Gastroesophageal sphincter (tissue), 4 donors: ENCODE measurements at regions not wholly inside any gene's neighbourhood (a gene's known extent, or its start where the extent isn't known, plus 50 kb on each side); places are given as distances from the start of the nearest gene placed in this dataset.

Source experiments
- ATAC-seq: fragments of 150-250 bp; one replicate; pipeline ENCODE4 v1.9.1; 2016; ENCODE audit warnings: mild to moderate bottlenecking, moderate library complexity
- H3K27ac ChIP-seq, 4 donors: fragments of 200-600 bp; sonication (generic) in 3 of 4; 1 replicate in 3 of 4; 2 replicates in 1 of 4; pipeline ENCODE4 v1.5.1; 2016 to 2019
- H3K27me3 ChIP-seq: fragments of 200-600 bp; sonication (generic); one replicate; pipeline ENCODE4 v1.5.1; 2019
- H3K36me3 ChIP-seq, 2 donors: fragments of 200-600 bp; sonication (generic); one replicate each; pipeline ENCODE4 v1.5.1; 2019; ENCODE audit warnings: control low read depth in 1 of 2
- H3K4me1 ChIP-seq, 3 donors: fragments of 200-600 bp; sonication (generic); 1 replicate in 2 of 3; 2 replicates in 1 of 3; pipeline ENCODE4 v1.5.1; 2016 to 2019; ENCODE audit warnings: control low read depth in 2 of 3
- H3K4me3 ChIP-seq, 2 donors: fragments of 200-600 bp; sonication (generic); one replicate each; pipeline ENCODE4 v1.5.1; 2019; ENCODE audit warnings: mild to moderate bottlenecking in 1 of 2, moderate library complexity in 1 of 2
- H3K9me3 ChIP-seq, 3 donors: fragments of 200-600 bp; sonication (generic); one replicate each; pipeline ENCODE4 v1.5.1; 2017 to 2019; ENCODE audit warnings: control low read depth in 2 of 3
- EP300 ChIP-seq: sonication (generic); formaldehyde crosslinking; IDR thresholded peaks from one replicate; pipeline ENCODE4 v1.6.1; 2017; ENCODE audit warnings: antibody characterized with exemption, mild to moderate bottlenecking
- POLR2A ChIP-seq, 2 donors: fragments of 450-650 bp; IDR thresholded peaks; one replicate each; pipeline ENCODE4 v1.6.1; 2017; ENCODE audit warnings: antibody characterized with exemption in 2 of 2, mild to moderate bottlenecking in 2 of 2, moderate library complexity in 1 of 2
- POLR2AphosphoS5 ChIP-seq: sonication (generic); formaldehyde crosslinking; IDR thresholded peaks from one replicate; pipeline ENCODE4 v1.6.1; 2017; ENCODE audit warnings: antibody characterized with exemption
- WGBS, 2 donors: methylation state at CpG; one replicate each; pipeline ENCODE4 v1.1.5; 2018; ENCODE audit warnings: low coverage in 1 of 2; 5-methylcytosine and 5-hydroxymethylcytosine counted together
- TF ChIP-seq, protein P1 (sequence below), 4 experiments: fragments of 200-600 bp in 2 of 4; fragments of 450-650 bp in 2 of 4; sonication (generic) in 1 of 4; IDR thresholded peaks; one replicate each; pipeline ENCODE4 v1.5.1; 2017 to 2019; ENCODE audit warnings: antibody characterized with exemption in 4 of 4, mild to moderate bottlenecking in 2 of 4, moderate library complexity in 2 of 4

DNA sequence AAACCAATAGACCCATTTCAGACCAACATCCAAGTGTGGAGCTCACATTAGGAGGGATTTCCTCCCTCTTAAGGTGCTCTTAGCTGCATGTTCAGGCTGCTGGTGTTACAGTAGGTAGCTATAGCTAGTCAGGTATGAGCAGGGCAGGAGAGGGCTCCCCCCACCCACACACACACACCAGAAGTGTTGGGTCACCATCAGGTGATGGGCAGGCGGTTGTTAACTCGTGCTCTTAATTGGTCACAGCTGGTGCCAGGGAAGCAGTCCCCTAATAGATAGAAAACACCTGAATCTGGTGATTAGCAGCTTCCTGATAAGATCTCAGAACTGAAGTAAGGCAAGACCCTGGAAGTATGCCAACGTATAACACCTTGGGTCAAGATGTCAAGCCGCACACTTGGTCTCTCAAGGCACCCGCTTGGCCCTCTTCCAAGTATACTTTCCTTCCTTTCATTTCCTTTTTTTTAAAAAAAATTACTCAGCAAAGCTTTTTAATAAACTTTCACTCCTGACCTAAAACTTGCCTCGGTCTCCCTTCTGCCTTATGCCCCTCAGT lies 532.4 kb downstream of the DNAH5 start:
- TF ChIP-seq POLR2AphosphoS5 (no peak), EP300 (no peak), POLR2A (IDR thresholded peaks at IDR 0.05) (no peak)
- TF ChIP-seq, protein P1, sequence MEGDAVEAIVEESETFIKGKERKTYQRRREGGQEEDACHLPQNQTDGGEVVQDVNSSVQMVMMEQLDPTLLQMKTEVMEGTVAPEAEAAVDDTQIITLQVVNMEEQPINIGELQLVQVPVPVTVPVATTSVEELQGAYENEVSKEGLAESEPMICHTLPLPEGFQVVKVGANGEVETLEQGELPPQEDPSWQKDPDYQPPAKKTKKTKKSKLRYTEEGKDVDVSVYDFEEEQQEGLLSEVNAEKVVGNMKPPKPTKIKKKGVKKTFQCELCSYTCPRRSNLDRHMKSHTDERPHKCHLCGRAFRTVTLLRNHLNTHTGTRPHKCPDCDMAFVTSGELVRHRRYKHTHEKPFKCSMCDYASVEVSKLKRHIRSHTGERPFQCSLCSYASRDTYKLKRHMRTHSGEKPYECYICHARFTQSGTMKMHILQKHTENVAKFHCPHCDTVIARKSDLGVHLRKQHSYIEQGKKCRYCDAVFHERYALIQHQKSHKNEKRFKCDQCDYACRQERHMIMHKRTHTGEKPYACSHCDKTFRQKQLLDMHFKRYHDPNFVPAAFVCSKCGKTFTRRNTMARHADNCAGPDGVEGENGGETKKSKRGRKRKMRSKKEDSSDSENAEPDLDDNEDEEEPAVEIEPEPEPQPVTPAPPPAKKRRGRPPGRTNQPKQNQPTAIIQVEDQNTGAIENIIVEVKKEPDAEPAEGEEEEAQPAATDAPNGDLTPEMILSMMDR (IDR thresholded peaks at IDR 0.05) = no peak
- Histone ChIP-seq H3K9me3 (no peaks in the 10 kb centered on the region), H3K27me3 (no peaks in the 10 kb centered on the region), H3K4me1 (no peaks in the 10 kb centered on the region), H3K4me3 (no peak overlapping the region), H3K27ac (no peak overlapping the region), H3K36me3 (no peaks in the 10 kb centered on the region)
- WGBS, 2 donors = 63 to 71% methylated on average over 4 to 5 of the region's 6 CpGs
- no peak for ATAC-seq

DNA sequence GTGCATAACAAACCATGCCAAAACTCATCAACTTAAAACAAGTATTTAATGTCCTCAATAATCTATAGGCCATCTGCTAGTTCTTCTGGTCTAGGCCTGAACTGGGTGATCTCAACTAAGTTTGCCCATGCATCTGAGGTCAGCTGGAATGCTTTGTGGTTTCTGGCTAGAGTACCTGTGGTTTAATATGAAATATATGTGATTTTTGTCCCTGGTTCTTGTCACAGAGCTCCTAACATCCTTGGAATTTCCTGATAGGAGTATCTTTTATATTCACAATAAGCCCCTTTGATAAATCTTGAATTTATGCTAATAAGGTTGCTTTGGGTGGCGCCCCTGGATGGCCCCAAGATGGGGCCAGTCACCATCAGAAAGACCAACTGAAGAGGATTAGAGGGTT lies 535.9 kb downstream of the DNAH5 start:
- WGBS, 2 donors = no CpG with 5 or more reads among the region's 1 CpG
- ATAC-seq = no peak
- TF ChIP-seq, protein P1 (IDR thresholded peaks at IDR 0.05) = no peak
- TF ChIP-seq EP300 = no peak
- no peak for TF ChIP-seq POLR2AphosphoS5
- no peak for TF ChIP-seq POLR2A (IDR thresholded peaks at IDR 0.05)

DNA sequence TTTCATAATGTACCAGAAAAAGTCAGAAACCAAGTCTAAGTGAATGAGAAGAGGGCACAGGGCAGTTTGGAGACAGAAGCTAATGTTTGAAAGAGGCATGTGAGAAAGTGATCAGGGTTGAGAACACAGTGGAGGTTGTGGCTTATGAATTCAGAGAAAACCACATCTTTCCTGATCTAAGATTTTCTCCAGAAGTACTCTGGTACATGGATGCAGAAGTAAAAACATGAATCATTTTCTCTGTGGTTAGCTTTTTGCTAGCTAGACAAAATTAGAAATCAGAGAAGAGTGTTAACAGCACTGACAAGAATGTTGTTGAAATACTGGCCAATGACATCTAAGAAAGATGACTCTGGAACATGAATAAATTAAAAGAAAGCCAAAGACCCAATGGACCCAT lies 541.1 kb downstream of the DNAH5 start:
- Histone ChIP-seq H3K9me3 (no peaks in the 10 kb centered on the region), H3K27ac (no peak overlapping the region), H3K36me3 (no peaks in the 10 kb centered on the region), H3K27me3 (no peaks in the 10 kb centered on the region), H3K4me3 (no peak overlapping the region), H3K4me1 (no peaks in the 10 kb centered on the region)
- TF ChIP-seq, protein P1 (IDR thresholded peaks at IDR 0.05) = no peak
- TF ChIP-seq EP300 = no peak
- no peak for TF ChIP-seq POLR2A (IDR thresholded peaks at IDR 0.05)
- TF ChIP-seq POLR2AphosphoS5 = no peak
- ATAC-seq = no peak

More for the DNA sequence above, 535.9 kb downstream of the DNAH5 start:
- Histone ChIP-seq H3K36me3 (no peaks in the 10 kb centered on the region), H3K27me3 (no peaks in the 10 kb centered on the region), H3K9me3 (no peaks in the 10 kb centered on the region), H3K4me3 (no peak overlapping the region), H3K27ac (no peak overlapping the region), H3K4me1 (no peaks in the 10 kb centered on the region)

- WGBS, 2 donors = 67 to 72% methylated on average over 5 of the region's 5 CpGs
- TF ChIP-seq EP300 = no peak
- no peak for TF ChIP-seq POLR2A (IDR thresholded peaks at IDR 0.05)
- TF ChIP-seq POLR2AphosphoS5 = no peak
- no peaks in the 10 kb centered on the region for H3K36me3 ChIP-seq
These were observed 559.4 kb downstream of the DNAH5 start for GRCh38 chr5:13385066-13385465.

GRCh38 chr5:13382232-13382631 lies 562.3 kb downstream of the DNAH5 start:
- Histone ChIP-seq H3K36me3 (no peaks in the 10 kb centered on the region), H3K4me3 (no peak overlapping the region), H3K27me3 (no peaks in the 10 kb centered on the region), H3K9me3 (peaks cover 0 to 9% (median 0%) of the 10 kb centered on the region in 3 donors), H3K4me1 (no peaks in the 10 kb centered on the region), H3K27ac (no peak overlapping the region)
- TF ChIP-seq, protein P1 (IDR thresholded peaks at IDR 0.05) = no peak
- TF ChIP-seq POLR2AphosphoS5 (no peak), EP300 (no peak), POLR2A (IDR thresholded peaks at IDR 0.05) (no peak)
- no peak for ATAC-seq
- 93% methylated on average over 3 of the region's 3 CpGs; no CpG with 5 or more reads in 1 of the 2 donors for WGBS, 2 donors

More at GRCh38 chr5:13385066-13385465, 559.4 kb downstream of the DNAH5 start:
- H3K27me3 ChIP-seq = no peaks in the 10 kb centered on the region
- ATAC-seq = no peak
- H3K27ac ChIP-seq = no peak overlapping the region
- H3K4me3 ChIP-seq = no peak overlapping the region
- H3K4me1 ChIP-seq = no peaks in the 10 kb centered on the region
- peaks cover 0 to 9% (median 0%) of the 10 kb centered on the region in 3 donors for H3K9me3 ChIP-seq
